ENCODE measurements at regions not wholly inside any gene's neighbourhood (a gene's known extent, or its start where the extent isn't known, plus 50 kb on each side); places are given as distances from the start of the nearest gene placed in this dataset.

DNA sequence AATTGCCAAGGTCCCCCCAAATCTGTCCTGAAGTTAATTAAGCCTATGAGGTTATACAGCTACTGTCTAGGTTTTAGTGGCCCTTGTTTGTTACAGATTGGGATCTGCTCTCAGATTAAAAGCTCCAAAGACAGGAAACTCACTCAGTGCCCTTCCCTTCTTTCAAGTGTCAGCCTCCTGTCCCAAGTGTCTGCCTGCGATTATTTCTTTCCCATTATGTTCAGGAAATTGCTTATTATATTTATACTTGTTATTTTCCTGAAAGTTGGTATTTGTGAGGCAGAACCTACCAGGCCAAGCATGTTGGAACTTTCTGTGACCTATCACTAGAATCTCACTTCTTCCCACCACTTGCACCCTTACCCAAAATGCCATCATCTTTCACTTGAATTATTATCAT, 173.2 kb downstream of the AREG start:
- DNase-seq: no peak

GRCh38 chr4:74618659-74619058, 173.7 kb downstream of the AREG start:
- DNase-seq: no peak

GRCh38 chr4:74619931-74620702, 174.2 kb downstream of the BTC start:
- DNase-seq: no peak

DNA sequence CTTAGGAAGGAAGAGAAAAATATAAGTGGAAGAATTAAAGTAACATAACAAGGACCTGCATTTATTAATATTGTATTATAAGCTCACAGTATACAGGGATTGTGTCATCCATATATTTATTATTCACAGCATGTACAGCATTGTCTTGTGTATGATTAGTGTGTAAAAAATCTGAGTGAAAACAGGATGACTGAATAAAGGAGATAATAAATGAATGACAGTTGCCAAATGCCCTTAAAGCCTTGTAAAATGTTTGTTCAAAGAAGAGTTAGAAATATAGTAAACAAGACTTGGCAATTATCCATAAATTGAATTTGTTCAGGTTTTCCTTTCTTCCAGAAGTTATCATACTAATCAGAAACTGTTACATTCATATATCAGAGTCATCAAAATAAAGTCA, 172.7 kb downstream of the BTC start:
- no peak for DNase-seq

GRCh38 chr4:74623041-74623440, 171.3 kb downstream of the BTC start:
- DNase-seq: peak; percentile 65

DNA sequence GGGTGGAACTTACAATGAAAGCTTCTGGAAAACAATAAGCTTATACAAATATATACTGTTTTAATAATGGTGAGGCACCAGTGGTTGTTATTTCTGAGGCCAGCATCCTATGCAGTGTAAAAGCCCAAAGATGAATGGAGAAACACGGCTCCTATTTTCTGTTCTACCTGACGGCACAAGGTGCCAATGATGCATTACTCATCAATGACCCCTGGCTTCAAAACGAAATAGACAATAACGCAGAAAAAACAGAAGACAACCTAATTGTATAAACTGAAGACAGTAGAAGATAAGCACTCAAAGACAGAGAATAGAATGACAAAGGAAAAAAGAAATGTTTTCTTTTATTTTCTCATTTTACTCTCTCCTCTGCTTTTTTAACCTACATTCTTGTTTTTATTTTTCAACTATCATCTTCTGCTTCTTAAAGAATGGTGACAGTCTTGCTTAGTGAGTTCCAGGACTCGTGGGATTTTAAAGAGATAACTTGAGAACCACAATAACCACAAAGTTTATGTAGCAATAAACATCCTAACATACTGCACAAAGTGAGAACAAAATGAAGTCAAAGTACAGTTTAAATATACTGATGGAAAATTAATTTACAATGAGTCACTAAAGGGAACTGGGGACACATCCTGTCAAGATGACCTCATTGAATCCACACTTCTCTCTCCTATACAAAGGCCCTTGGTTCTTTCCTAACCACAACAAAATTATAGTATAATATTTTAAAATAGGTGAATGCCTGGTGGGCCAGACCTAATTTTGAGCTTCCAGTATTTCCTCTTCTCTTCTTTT, 169.8 kb downstream of the BTC start:
- no peak for DNase-seq

DNA sequence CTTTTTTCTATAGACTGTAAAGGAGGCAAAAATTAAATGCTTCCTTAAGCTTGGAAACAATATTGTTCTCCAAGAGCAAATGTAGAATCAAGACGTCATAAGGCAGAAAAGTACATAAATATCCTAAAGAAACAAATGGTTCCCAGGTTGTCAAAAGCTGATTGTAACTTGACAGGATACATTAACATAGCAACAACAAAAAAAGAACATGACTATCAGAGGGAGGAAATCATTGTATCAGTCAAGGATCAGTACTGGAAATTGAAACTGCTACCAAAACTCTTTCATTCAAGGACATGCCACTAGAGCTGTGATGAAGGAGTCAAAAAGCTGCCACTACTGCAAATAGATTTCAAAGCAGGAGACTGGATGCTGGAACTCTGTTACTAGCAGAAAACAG, 168.3 kb downstream of the BTC start:
- DNase-seq: no peak

DNA sequence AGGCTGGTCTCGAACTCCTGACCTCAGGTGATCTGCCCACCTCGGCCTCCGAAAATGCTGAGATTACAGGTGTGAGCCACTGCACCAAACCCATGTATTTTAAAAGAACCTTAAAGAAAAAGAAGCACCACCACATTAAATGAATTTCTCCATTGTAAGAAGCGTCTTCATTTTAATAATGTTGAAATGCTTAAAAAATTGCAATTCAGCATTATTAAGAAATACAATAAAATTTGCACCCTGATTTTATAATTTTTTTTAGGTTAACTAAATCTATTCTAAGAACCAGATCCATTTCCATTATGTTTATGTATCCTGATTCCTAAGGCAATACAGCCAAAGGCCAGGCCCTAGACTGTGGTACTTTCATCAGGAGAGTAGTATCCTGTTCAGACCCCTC, 167.2 kb downstream of the BTC start:
- no peak for DNase-seq

DNA sequence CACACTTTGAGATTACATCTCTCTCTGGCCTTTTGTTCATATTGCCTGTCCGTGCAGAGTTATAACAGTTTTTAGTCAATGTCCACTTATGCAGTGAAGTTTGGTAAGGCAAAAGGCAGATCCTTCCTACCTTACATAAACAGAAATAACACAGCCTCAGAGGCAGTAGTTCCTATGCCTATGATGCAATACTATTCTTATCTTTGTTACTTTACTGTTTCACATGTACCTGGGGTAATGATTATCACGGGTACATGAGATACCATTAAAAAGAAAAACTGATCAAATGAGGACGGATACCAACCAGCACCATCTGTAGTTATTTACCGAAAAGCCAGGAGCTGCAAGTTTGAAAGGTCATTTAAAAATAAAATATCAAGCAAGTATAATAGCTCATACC, 166.8 kb downstream of the BTC start:
- DNase-seq: no peak

GRCh38 chr4:74628852-74629620, 165.3 kb downstream of the BTC start:
- DNase-seq: no peak

GRCh38 chr4:74630551-74630950, 163.8 kb downstream of the BTC start:
- no peak for DNase-seq

DNA sequence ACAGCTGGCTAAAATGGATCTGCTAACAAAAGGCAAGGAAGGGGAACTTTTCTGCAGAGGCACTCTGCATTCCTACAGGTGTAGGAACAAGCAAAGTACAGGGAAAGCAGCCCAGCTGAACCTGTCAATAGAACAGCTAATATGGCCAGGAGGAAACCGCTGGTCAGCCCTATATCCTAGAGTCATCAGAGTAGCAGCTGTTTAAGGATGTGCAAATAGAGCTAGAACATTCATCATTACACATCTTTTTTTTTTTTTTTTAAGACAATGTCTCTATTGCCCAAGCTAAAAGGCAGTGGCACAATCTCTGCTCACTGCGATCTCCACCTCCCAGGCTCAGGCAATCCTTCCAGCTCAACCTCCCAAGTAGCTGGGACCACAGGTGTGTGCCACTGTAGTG, 163.0 kb downstream of the BTC start:
- no peak for DNase-seq

GRCh38 chr4:74631988-74632387, 162.3 kb downstream of the BTC start:
- DNase-seq: no peak

- no peak for DNase-seq
These were observed 161.7 kb downstream of the BTC start for GRCh38 chr4:74632634-74633033.

GRCh38 chr4:74635074-74635473, 159.2 kb downstream of the BTC start:
- DNase-seq: no peak

GRCh38 chr4:74635490-74636123, 158.7 kb downstream of the BTC start:
- DNase-seq: no peak

DNA sequence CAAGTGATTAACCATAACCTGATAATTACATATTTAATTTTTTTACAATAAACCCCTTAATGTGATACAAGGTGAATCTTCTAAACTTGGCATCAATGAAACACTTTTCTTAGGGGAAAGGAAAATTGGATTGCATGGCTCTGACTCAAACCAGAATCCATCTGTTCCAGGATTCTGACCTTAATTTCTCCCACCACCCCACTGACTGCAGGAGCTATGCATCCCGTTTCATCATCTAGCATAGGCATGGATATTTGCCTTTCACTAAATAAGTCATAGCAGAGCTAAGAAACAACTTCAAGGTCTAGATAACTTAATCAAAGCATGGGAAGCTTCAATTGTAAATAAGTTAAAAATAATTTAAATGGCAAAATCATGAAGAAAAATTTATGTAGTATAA, 156.3 kb downstream of the BTC start:
- DNase-seq: peak; percentile 30

GRCh38 chr4:74638689-74639088, 155.6 kb downstream of the BTC start:
- DNase-seq: no peak

GRCh38 chr4:74640111-74640903, 154.0 kb downstream of the BTC start:
- no peak for DNase-seq

GRCh38 chr4:74642006-74642405, 152.3 kb downstream of the BTC start:
- no peak for DNase-seq

- DNase-seq: no peak
These were observed 145.1 kb downstream of the BTC start for GRCh38 chr4:74649193-74649592.

GRCh38 chr4:74651198-74651597, 143.1 kb downstream of the BTC start:
- DNase-seq: no peak

Data from NCI-H82 (cell line).